ENCODE measurements at regions not wholly inside any gene's neighbourhood (a gene's known extent, or its start where the extent isn't known, plus 50 kb on each side); places are given as distances from the start of the nearest gene placed in this dataset.
"Not testable (repeated sequence)": the region's sequence is repeated elsewhere in the genome, so short reads cannot be mapped to it uniquely, and the experiment has no call there.

- no peak for DNase-seq (ENCODE audit: low spot score)
Measured at GRCh38 chr4:138798404-138798803, 217.2 kb upstream of the NOCT start.

GRCh38 chr4:138797646-138798045 is 217.9 kb upstream of the NOCT start:
- DNase-seq (ENCODE audit: low spot score), result no peak

- DNase-seq (ENCODE audit: low spot score), result no peak
Measured at GRCh38 chr4:138796761-138797160, 218.8 kb upstream of the NOCT start.

- DNase-seq (ENCODE audit: low spot score), result no peak
Measured at GRCh38 chr4:138790706-138791340, 224.8 kb upstream of the NOCT start.

GRCh38 chr4:138789796-138790195 is 225.8 kb upstream of the NOCT start:
- no peak for DNase-seq (ENCODE audit: low spot score)

GRCh38 chr4:138788857-138789256 is 226.7 kb upstream of the NOCT start:
- no peak for DNase-seq (ENCODE audit: low spot score)

- no peak for DNase-seq (ENCODE audit: low spot score)
Measured at GRCh38 chr4:138788267-138788790, 227.3 kb upstream of the NOCT start.

- not testable (repeated sequence) for DNase-seq (ENCODE audit: low spot score)
Measured at GRCh38 chr4:138779761-138780160, 235.8 kb upstream of the NOCT start.

- no peak for DNase-seq (ENCODE audit: low spot score)
Measured at GRCh38 chr4:138775890-138776289, 239.7 kb upstream of the NOCT start.

GRCh38 chr4:138775489-138775888 is 240.1 kb upstream of the NOCT start:
- DNase-seq (ENCODE audit: low spot score), result no peak

GRCh38 chr4:138774940-138775339 is 240.6 kb upstream of the NOCT start:
- no peak for DNase-seq (ENCODE audit: low spot score)

- not testable (repeated sequence) for DNase-seq (ENCODE audit: low spot score)
Measured at GRCh38 chr4:138774125-138774524, 241.5 kb upstream of the NOCT start.

- DNase-seq (ENCODE audit: low spot score), result no peak
Measured at GRCh38 chr4:138773321-138773720, 242.3 kb upstream of the NOCT start.

- DNase-seq (ENCODE audit: low spot score), result no peak
Measured at GRCh38 chr4:138772366-138772765, 243.2 kb upstream of the NOCT start.

- DNase-seq (ENCODE audit: low spot score), result no peak
Measured at GRCh38 chr4:138770818-138771217, 244.8 kb upstream of the NOCT start.

- no peak for DNase-seq (ENCODE audit: low spot score)
Measured at GRCh38 chr4:138766332-138766731, 249.2 kb upstream of the NOCT start.

GRCh38 chr4:138765442-138765841 is 250.1 kb upstream of the NOCT start:
- DNase-seq (ENCODE audit: low spot score), result no peak

- no peak for DNase-seq (ENCODE audit: low spot score)
Measured at GRCh38 chr4:138761638-138762220, 253.9 kb upstream of the NOCT start.

GRCh38 chr4:138759554-138759902 is 256.1 kb upstream of the NOCT start:
- DNase-seq (ENCODE audit: low spot score), result no peak

GRCh38 chr4:138758876-138759553 is 256.6 kb upstream of the NOCT start:
- DNase-seq (ENCODE audit: low spot score), result no peak

GRCh38 chr4:138758196-138758595 is 257.4 kb upstream of the NOCT start:
- DNase-seq (ENCODE audit: low spot score), result no peak

- no peak for DNase-seq (ENCODE audit: low spot score)
Measured at GRCh38 chr4:138757432-138757831, 258.1 kb upstream of the NOCT start.

- no peak for DNase-seq (ENCODE audit: low spot score)
Measured at GRCh38 chr4:138756519-138756918, 259.1 kb upstream of the NOCT start.
